OCI-LY3 (cell line): ENCODE measurements at regions not wholly inside any gene's neighbourhood (a gene's known extent, or its start where the extent isn't known, plus 50 kb on each side); places are given as distances from the start of the nearest gene placed in this dataset.

Experiments used
- H2AFZ ChIP-seq: fragments of 200-600, 300-600 bp; shearing (Covaris generic); 2 replicates; pipeline ENCODE4 v1.6.0; 2014; ENCODE audit warnings: antibody characterized with exemption, low read depth, low read length
- H3K27ac ChIP-seq: fragments of 200-600, 300-600 bp; sonication (generic); 2 replicates; pipeline ENCODE4 v1.5.1; 2014; ENCODE audit warnings: mild to moderate bottlenecking, low read length, moderate library complexity, mixed read lengths
- H3K27me3 ChIP-seq: fragments of 200-600, 300-600 bp; sonication (generic); 2 replicates; pipeline ENCODE4 v1.6.1; 2014; ENCODE audit warnings: low read depth, low read length, mixed read lengths
- H3K36me3 ChIP-seq: fragments of 200-600, 300-600 bp; sonication (generic); replicated peaks from 2 replicates; pipeline ENCODE3; 2014; ENCODE audit warnings: low read depth, low read length, mixed read lengths
- H3K4me1 ChIP-seq: fragments of 300-600, 200-600 bp; sonication (generic); 2 replicates; pipeline ENCODE4 v1.6.1; 2014; ENCODE audit warnings: low read length, mixed read lengths
- H3K4me2 ChIP-seq: fragments of 200-600, 300-600 bp; sonication (generic); 2 replicates; pipeline ENCODE4 v1.6.1; 2014; ENCODE audit warnings: low read length, mixed read lengths
- H3K4me3 ChIP-seq: fragments of 300-600, 200-600 bp; sonication (generic); 2 replicates; pipeline ENCODE4 v1.5.1; 2014; ENCODE audit warnings: antibody characterized with exemption, mild to moderate bottlenecking, low read length, moderate library complexity
- H3K79me2 ChIP-seq: fragments of 300-600, 200-600 bp; shearing (Covaris generic); 2 replicates; pipeline ENCODE4 v1.6.1; 2014; ENCODE audit warnings: mild to moderate bottlenecking, low read length, mixed read lengths
- H3K9ac ChIP-seq: fragments of 300-600, 200-600 bp; shearing (Covaris generic); 2 replicates; pipeline ENCODE4 v1.6.0; 2014; ENCODE audit warnings: mild to moderate bottlenecking, low read length, moderate library complexity
- H3K9me3 ChIP-seq: fragments of 200-600, 300-600 bp; shearing (Covaris generic); 2 replicates; pipeline ENCODE4 v1.6.1; 2014; ENCODE audit warnings: low read length, mixed read lengths; ENCODE audit not compliant: insufficient read depth
- H4K20me1 ChIP-seq: fragments of 200-600, 300-600 bp; sonication (generic); 2 replicates; pipeline ENCODE4 v1.6.1; 2016; ENCODE audit warnings: low read length, mixed read lengths; ENCODE audit not compliant: insufficient read depth
- EZH2phosphoT487 ChIP-seq: fragments of 200-600 bp; shearing (Covaris generic); IDR thresholded peaks from 2 replicates; pipeline ENCODE4 v1.6.1; 2018; ENCODE audit warnings: antibody characterized with exemption, mixed run types, low read depth
- TF ChIP-seq, protein P1 (sequence below): fragments of 200-600, 300-600 bp; sonication (generic); IDR thresholded peaks from 2 replicates; pipeline ENCODE4 v1.5.1; 2014; ENCODE audit warnings: antibody characterized with exemption, low read length, low read depth

DNA sequence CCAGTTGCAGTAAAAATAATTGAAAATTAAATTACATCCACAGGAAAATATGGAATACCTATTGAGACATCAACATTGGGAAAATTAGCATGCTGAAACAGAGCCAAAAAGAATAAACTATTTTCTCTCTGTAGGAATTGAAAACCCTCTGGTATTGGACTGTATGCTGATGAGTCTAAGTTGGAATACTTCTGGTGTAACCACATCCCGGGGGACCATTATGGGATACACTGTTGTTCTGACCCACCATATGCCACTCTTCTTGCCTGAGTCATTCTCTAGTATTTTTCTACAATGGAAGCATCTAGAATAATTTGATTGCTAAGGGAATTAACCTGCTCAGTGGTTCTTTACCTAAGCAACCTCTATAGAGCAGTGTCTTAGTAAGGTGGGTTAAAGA is 640.7 kb upstream of the AGA start:
- H3K4me1 ChIP-seq, result no peaks in the 10 kb centered on the region
- H3K4me2 ChIP-seq, result no peak overlapping the region
- H4K20me1 ChIP-seq, result no peaks in the 10 kb centered on the region
- H3K9ac ChIP-seq, result no peak overlapping the region
- no peaks in the 10 kb centered on the region for H3K27me3 ChIP-seq
- no peak overlapping the region for H3K27ac ChIP-seq
- no peaks in the 10 kb centered on the region for H3K36me3 ChIP-seq
- H3K9me3 ChIP-seq, result no peaks in the 10 kb centered on the region
- H3K79me2 ChIP-seq, result no peaks in the 10 kb centered on the region
- TF ChIP-seq, protein P1, sequence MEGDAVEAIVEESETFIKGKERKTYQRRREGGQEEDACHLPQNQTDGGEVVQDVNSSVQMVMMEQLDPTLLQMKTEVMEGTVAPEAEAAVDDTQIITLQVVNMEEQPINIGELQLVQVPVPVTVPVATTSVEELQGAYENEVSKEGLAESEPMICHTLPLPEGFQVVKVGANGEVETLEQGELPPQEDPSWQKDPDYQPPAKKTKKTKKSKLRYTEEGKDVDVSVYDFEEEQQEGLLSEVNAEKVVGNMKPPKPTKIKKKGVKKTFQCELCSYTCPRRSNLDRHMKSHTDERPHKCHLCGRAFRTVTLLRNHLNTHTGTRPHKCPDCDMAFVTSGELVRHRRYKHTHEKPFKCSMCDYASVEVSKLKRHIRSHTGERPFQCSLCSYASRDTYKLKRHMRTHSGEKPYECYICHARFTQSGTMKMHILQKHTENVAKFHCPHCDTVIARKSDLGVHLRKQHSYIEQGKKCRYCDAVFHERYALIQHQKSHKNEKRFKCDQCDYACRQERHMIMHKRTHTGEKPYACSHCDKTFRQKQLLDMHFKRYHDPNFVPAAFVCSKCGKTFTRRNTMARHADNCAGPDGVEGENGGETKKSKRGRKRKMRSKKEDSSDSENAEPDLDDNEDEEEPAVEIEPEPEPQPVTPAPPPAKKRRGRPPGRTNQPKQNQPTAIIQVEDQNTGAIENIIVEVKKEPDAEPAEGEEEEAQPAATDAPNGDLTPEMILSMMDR, result no peak
- TF ChIP-seq EZH2phosphoT487, result no peak
- no peak overlapping the region for H3K4me3 ChIP-seq
- no peak overlapping the region for H2AFZ ChIP-seq

DNA sequence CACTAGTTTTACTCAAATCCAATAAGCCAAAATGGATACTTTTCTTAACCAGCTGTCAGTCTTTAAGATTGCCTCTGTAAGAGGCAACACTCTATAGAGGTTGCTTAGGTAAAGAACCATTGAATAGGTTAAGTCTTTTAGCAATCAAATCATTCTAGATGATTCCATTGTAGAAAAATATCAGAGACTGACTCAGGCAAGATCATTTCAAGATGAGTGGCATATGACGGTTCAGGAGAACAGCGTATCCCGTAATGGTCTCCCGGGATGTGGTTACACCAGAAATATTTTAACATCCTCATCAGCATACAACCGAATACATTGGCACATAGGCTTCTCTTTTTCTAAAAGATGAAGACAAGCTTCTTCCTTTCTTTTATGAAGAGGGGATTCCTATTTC is 641.7 kb upstream of the AGA start:
- Histone ChIP-seq H3K4me3 (no peak overlapping the region), H3K27ac (no peak overlapping the region), H3K36me3 (no peaks in the 10 kb centered on the region), H3K79me2 (no peaks in the 10 kb centered on the region), H3K9ac (no peak overlapping the region), H4K20me1 (no peaks in the 10 kb centered on the region), H3K4me2 (no peak overlapping the region), H3K9me3 (no peaks in the 10 kb centered on the region), H3K4me1 (no peaks in the 10 kb centered on the region), H3K27me3 (no peaks in the 10 kb centered on the region), H2AFZ (no peak overlapping the region)
- TF ChIP-seq, protein P1, result no peak
- TF ChIP-seq EZH2phosphoT487, result no peak

DNA sequence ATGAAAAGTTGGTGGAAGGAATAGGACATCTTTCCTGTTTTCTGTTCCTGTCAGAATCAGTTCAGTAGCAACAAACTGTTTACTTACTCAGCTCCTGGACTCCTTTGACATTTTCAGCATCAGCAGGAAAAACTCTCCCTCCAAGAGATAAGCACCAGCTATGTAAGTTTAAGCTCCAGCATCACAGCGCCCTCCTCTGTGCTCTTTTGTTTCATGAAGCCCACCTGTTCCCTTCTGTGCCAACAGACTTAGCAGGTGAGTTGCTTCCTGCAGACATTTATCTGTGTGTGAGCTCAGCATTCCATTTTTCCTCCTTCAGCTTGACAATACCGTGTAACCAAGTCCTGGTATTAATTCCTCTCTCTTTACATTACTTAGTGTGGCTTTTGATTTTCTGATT is 644.1 kb upstream of the AGA start:
- no peaks in the 10 kb centered on the region for H3K79me2 ChIP-seq
- no peak overlapping the region for H2AFZ ChIP-seq
- no peaks in the 10 kb centered on the region for H3K27me3 ChIP-seq
- H3K4me1 ChIP-seq, result no peaks in the 10 kb centered on the region
- H3K9me3 ChIP-seq, result no peaks in the 10 kb centered on the region
- no peak overlapping the region for H3K27ac ChIP-seq
- no peak for TF ChIP-seq EZH2phosphoT487
- TF ChIP-seq, protein P1, result no peak; the same call in 1 of the 2 replicates
- H3K36me3 ChIP-seq, result no peaks in the 10 kb centered on the region
- H3K4me3 ChIP-seq, result no peak overlapping the region
- no peaks in the 10 kb centered on the region for H4K20me1 ChIP-seq
- H3K9ac ChIP-seq, result no peak overlapping the region
- H3K4me2 ChIP-seq, result no peak overlapping the region

DNA sequence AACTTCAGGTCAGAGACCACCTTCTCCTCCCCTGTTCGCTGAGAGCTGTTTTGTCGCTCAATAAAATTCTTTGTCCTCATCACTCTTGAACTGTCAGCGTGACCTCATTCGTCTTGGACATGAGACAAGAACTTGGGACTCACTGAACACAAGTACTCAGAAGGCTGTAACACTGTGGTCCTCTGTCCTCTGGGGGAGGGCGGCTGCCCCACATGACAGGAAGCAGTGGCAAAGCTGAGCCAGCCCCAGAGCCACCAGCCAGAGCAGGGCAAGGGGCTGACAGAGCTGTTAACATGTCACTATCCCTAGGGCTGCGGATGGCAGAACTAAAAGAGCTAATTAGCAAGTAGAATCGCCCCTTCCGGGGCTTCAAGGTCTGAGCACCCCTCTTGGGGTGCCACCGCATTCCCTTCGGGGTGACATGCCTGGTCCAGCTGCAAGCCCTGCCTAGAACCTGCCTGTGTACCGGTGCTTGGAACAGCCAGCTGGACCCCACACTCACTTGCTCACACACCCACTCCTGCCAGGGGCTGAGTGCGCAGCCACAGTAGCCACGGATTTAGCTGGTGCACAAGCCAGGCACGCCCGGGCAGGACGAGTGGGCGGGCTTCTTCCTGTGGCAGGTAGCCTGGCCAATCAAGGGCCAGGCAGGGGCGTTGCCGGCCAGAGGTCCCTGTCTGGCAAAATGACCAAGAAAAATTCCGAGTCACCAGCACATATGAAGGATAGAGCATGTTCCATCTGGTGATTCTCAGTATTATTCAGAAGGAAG is 648.6 kb upstream of the AGA start:
- no peak overlapping the region for H3K4me3 ChIP-seq
- no peak overlapping the region for H3K4me2 ChIP-seq

More for the DNA sequence above, 648.6 kb upstream of the AGA start:
- no peaks in the 10 kb centered on the region for H3K9me3 ChIP-seq
- no peaks in the 10 kb centered on the region for H3K27me3 ChIP-seq
- no peaks in the 10 kb centered on the region for H3K79me2 ChIP-seq
- H4K20me1 ChIP-seq, result no peaks in the 10 kb centered on the region
- no peaks in the 10 kb centered on the region for H3K36me3 ChIP-seq
- no peak overlapping the region for H3K9ac ChIP-seq
- H3K27ac ChIP-seq, result no peak overlapping the region
- no peak overlapping the region for H2AFZ ChIP-seq
- TF ChIP-seq, protein P1, result no peak
- TF ChIP-seq EZH2phosphoT487, result no peak
- H3K4me1 ChIP-seq, result no peaks in the 10 kb centered on the region
